CD4-positive, alpha-beta T cell treated with Interleukin-15 for 4 hours (primary cell): ENCODE measurements at regions not wholly inside any gene's neighbourhood (a gene's known extent, or its start where the extent isn't known, plus 50 kb on each side); places are given as distances from the start of the nearest gene placed in this dataset.
"Not testable (repeated sequence)": the region's sequence is repeated elsewhere in the genome, so short reads cannot be mapped to it uniquely, and the experiment has no call there.

Source experiments
- DNase-seq: peaks from one replicate; pipeline ENCODE4 v3.0.0-alpha.2; 2020; ENCODE audit warnings: low spot score

- DNase-seq, result no peak
These were observed 83.8 kb upstream of the MANSC4 start for GRCh38 chr12:27863839-27864238.

- no peak for DNase-seq
These were observed 81.6 kb upstream of the MANSC4 start for GRCh38 chr12:27861428-27862167.

GRCh38 chr12:27859648-27860047 is 79.6 kb upstream of the MANSC4 start:
- DNase-seq, result no peak

- not testable (repeated sequence) for DNase-seq
These were observed 77.0 kb upstream of the MANSC4 start for GRCh38 chr12:27857006-27857405.

GRCh38 chr12:27852742-27853141 is 72.7 kb upstream of the MANSC4 start:
- no peak for DNase-seq
